Activated naive CD4-positive, alpha-beta T cell treated with anti-CD3 and anti-CD28 coated beads, Interleukin-2, amount 50 U/mL, for 16 hours (primary cell): ENCODE measurements at regions not wholly inside any gene's neighbourhood (a gene's known extent, or its start where the extent isn't known, plus 50 kb on each side); places are given as distances from the start of the nearest gene placed in this dataset.
"Not testable (repeated sequence)": the region's sequence is repeated elsewhere in the genome, so short reads cannot be mapped to it uniquely, and the experiment has no call there.

Experiments used
- DNase-seq: peaks from one replicate; pipeline ENCODE4 v3.0.0-alpha.2; 2020

- DNase-seq = no peak
Measured at GRCh38 chr14:83269583-83269982, 1735.9 kb upstream of the SEL1L start.

- no peak for DNase-seq
Measured at GRCh38 chr14:83271663-83272062, 1738.0 kb upstream of the SEL1L start.

- no peak for DNase-seq
Measured at GRCh38 chr14:83280719-83281118, 1747.1 kb upstream of the SEL1L start.

DNA sequence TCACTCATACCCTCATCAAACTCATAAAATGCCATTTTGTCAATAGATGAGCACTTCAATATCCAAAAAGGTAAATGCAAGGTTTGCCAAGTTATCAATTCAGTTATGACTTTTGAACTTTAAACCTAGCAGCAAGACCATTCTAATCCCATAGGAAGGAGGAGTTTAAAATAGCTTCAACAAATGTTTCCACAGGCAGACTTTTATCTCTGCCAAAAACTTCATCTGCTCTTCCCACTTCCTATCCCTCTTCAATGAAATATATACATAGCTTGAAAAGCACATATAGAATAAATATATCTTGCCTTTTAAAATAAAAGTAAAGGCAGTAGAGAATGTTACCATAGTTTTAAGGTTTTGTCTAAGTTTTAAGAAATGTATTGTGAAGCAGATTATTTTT lies 1749.1 kb upstream of the SEL1L start:
- DNase-seq = no peak

DNA sequence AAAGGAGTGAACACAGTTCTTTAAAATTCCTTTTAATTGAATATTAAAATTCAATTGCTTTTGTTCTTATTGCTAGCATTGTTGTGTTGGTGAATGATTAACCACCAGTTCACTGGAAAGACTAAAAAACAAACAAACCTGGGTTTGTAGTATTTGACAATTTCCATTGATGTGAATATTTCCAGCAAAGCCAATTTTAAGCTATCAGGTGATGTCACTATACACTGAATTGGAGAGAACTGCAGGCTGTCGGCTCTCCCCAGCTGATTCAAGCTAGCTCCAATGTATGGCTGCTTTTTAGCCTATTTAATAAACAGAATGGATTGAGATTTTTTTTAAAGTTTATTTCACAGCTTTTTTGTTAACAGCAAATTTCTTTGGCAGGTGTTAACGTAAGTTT lies 1753.6 kb upstream of the SEL1L start:
- no peak for DNase-seq

DNA sequence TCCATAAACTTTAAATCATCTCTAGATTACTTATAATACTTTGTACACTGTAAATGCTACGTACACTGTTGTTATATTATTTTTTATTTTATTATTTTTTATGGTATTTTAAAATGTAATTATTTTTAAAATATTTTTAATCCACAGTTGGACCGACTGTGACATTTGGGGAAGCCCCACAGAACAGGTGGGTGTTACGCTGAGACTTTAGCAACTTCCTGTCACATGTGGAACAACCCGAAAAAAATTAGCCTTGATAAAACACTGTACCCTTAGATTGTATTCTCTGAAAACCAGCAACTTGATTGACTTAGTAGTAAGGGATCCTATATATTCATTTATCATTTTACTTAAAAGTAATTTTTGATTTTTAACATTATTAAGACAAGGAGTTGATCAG lies 1755.7 kb upstream of the SEL1L start:
- DNase-seq = no peak

DNA sequence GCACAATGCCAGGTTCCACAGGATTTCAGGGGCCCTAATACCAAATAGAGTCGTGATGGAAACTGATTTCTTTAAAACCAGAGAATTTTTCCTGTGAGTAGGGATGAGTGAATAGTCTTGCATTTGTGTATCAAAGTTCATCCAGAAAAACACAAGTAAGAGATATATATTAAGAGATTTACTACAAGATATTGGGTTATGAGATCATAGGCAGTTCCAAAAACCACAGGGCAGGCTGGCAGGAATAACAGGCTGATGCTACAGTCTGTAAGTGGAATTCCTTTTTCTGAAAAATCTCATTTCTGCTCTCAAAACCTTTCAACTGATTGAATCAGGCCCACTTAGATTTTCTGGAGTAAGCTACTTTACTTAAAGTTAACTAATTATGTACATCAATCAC lies 1756.2 kb upstream of the SEL1L start:
- no peak for DNase-seq

DNA sequence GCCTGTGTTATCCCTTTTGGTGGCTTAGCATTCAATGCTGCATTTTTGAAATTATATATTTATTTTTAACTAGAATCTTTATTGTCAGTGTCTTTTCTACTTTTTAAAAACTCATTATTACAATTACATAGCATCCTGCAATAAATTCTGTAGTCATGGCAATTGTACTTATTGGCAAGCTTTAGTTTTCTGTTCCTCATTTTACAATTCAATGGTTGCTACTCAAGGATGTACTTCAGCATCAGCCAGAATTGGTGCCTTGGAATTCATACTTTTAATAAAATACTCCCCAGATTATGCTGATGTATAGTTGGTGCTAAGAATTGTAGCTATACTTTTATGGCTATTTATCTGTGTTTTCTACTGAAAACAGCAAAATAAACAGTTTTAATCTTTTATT lies 1756.8 kb upstream of the SEL1L start:
- no peak for DNase-seq

GRCh38 chr14:83291714-83292113 lies 1758.1 kb upstream of the SEL1L start:
- DNase-seq = no peak

DNA sequence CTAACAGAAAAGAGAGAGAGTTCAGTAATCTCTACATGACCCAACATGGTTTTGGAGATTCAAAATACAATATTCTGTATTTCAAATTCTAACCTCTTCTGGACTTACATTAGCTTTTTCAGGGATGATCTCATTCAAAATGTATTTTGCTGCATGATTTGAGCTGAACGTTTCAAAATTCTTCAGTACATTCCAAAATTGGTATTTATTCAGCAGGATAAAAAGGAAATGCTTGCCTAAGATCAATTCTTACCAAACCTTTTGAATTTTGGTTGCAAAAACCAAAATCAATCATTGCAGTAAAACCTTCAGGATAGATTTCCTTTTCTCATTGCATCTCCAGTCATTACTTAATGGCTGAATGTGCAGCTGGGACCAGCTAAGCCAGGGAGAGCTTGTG lies 1761.3 kb upstream of the SEL1L start:
- DNase-seq = no peak

- no peak for DNase-seq
Measured at GRCh38 chr14:83297361-83297760, 1763.7 kb upstream of the SEL1L start.

DNA sequence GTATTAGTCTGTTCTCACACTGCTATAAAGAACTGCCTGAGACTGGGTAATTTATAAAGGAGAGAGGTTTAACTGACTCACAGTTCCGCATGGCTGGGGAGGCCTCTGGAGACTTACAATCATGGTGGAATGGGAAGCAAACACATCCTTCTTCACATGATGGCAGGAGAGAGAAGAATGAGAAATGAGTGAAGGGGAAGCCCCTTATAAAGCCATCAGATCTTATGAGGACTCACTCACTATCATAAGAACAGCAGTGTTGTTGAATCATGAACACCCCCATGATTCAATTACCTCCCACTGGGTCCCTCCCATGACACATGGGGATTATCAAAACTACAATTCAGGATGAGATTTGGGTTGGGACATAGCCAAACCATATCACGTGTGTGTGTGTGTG lies 1764.4 kb upstream of the SEL1L start:
- DNase-seq = not testable (repeated sequence)

- DNase-seq = no peak
Measured at GRCh38 chr14:83300476-83301064, 1766.9 kb upstream of the SEL1L start.

DNA sequence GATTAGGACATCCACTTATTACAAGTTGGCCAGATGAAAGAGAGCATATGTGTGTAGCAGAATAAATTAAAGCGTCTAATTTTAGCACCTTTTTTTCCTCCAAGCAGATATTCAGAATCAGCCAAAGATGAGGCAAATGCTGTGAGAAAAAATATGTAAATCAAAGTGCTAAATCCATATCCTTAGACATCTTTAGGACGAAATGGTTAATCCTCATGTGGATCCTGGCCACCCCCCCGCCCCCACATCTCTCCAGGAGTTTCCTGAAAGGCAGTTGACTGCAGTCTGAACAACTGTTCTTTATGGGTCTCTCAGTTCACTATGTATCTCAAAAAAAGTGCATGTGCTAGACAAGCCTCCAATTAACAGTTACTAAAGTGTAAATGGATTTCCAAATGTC lies 1768.1 kb upstream of the SEL1L start:
- DNase-seq = no peak

DNA sequence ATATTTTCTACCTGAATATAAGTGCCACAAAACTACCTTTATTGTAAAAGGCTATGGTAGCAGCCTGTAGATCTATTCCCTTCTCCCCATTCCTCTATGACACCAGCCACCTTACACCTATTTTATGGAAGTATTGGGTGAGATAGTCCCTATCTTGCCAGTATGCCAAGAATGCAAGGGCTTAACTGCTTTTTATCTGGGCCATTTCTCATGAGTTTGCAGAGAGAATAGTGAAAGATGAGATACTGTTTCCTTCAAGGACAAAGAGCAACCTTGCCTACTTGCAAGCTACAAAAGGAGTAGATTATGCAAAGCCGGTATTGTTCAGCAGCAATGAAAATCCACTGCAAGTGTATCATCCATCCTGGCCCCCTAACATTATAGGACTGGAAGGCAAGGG lies 1775.6 kb upstream of the SEL1L start:
- DNase-seq = no peak

- DNase-seq = no peak
Measured at GRCh38 chr14:83309833-83310232, 1776.2 kb upstream of the SEL1L start.

DNA sequence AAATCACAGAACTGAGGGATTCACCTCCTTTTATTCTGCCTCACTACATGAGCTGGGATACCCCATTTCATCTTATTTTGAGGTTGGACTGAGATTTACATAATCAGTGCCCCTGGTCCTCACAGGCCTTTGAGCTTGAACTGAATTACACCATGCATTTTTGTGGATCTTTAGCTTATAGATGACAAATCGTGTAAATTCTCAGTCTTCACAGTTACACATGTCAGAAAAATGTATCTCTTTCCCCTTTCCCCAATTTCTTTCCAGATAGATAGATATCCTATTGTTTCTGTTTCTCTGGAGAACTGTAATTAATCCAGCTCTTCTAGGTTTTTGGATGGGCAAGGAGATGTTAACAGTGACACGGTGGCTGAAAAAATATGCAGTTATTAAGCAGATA lies 1778.9 kb upstream of the SEL1L start:
- DNase-seq = no peak

- no peak for DNase-seq
Measured at GRCh38 chr14:83314764-83315163, 1781.1 kb upstream of the SEL1L start.

- no peak for DNase-seq
Measured at GRCh38 chr14:83316356-83316755, 1782.7 kb upstream of the SEL1L start.

DNA sequence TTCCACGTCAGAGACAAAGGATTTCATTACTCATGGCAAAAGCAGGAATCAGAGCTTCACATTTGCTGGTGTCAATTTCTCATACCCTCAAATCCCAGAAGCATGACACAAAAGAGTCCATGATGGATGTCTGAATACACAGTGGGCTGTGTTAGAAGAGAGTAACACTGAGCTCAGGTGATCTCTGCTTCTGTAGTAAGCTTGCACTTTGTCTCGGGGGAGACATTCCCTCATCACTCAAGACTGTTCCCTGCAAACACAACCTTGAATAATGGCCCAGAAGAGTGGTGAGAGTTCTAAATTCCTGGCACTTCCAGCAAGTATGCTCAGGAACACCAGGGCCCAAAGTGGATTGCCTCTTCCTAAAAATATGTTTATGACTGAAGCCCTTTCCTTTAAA lies 1787.2 kb upstream of the SEL1L start:
- no peak for DNase-seq

- no peak for DNase-seq
Measured at GRCh38 chr14:83331513-83331912, 1797.9 kb upstream of the SEL1L start.

DNA sequence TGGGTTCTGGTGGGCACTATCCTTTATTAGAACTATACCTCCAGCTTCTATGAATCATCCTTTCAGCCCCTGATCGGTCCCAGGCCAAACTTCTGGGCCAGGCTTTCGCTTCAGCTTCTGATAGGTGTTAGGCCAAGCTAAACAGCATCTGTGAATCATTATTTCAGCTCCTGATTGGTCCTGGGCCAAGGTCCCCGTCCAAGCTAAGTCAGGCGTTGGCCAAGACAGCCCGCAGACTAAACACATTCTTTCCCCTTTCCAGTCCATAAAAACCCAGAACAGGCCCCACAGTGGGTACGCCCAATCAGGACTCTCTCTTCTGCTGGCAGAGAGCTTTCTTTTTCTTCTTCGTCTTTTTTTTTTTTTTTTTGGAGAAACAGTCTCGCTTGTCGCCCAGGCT lies 1808.9 kb upstream of the SEL1L start:
- DNase-seq = no peak

GRCh38 chr14:83347874-83348273 lies 1814.2 kb upstream of the SEL1L start:
- no peak for DNase-seq

- no peak for DNase-seq
Measured at GRCh38 chr14:83355609-83356008, 1822.0 kb upstream of the SEL1L start.

DNA sequence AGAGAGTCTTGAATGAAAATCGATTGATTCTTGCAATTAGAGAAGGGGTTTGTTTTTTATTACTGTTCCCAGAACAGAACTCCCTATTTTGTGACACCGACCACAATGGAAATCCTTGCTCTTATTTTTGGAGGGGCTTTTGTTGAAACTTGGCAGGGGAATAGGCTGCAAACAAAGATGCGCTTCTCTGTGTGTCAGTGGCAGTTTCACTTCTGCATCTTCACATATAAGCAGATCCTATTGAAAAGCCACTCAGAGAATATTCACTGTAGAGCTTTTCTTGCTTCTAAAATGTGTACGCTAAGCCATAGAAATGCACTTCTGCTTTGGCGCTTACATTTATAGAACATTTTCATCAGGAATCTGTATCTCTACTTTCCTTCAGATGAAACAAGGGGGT lies 1822.4 kb upstream of the SEL1L start:
- DNase-seq = no peak

DNA sequence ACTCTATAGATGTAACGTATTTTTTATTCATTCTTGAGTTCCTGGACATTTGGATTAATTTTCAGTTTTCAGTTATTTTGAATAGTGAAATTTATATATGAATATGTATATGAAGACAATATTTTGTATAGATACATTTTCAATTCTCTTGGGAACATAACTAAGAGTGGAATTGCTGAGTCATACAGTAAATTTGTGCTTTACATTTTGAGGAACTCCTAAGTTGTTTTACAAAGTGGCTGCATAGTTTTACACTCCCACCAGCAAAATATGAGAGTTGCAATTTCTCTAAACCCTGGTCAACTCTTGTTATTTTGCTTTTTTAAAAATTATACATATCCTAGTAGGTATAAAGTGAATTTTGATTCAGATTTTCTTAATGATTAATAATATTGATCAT lies 1838.6 kb upstream of the SEL1L start:
- no peak for DNase-seq
